ENCODE measurements at regions not wholly inside any gene's neighbourhood (a gene's known extent, or its start where the extent isn't known, plus 50 kb on each side); places are given as distances from the start of the nearest gene placed in this dataset.
A peak's percentile ranks its signal among the peaks of the same experiment; 100 is the strongest.

GRCh38 chr22:48088251-48088650 is 1325.8 kb downstream of the TBC1D22A start:
- H3K9me3 ChIP-seq (ENCODE audit: control insufficient read depth, insufficient read depth, low read length), result no peaks in the 10 kb centered on the region
- H3K36me3 ChIP-seq (ENCODE audit: control insufficient read depth, low read length), result no peaks in the 10 kb centered on the region
- H3F3A ChIP-seq (ENCODE audit: control insufficient read depth, insufficient read depth), result peaks cover 19% of the 10 kb centered on the region
- no peaks in the 10 kb centered on the region for H3K79me2 ChIP-seq (ENCODE audit: control insufficient read depth, low read length)
- no peak overlapping the region for H3K27ac ChIP-seq (ENCODE audit: low read depth, low read length)
- H3K4me3 ChIP-seq (ENCODE audit: low read length), result no peak overlapping the region
- no peak for TF ChIP-seq EZH2phosphoT487 (IDR thresholded peaks at IDR 0.05; ENCODE audit: borderline replicate concordance, low read length)
- no peak for TF ChIP-seq CTCF (IDR thresholded peaks at IDR 0.05; ENCODE audit: low read depth, low read length, poor library complexity, severe bottlenecking)
- H3K27me3 ChIP-seq (ENCODE audit: control insufficient read depth, low read length), result no peaks in the 10 kb centered on the region
- H3K9me2 ChIP-seq (replicated peaks; ENCODE audit: control insufficient read depth, low read length), result no peaks in the 10 kb centered on the region
- no peaks in the 10 kb centered on the region for H4K20me1 ChIP-seq (ENCODE audit: control insufficient read depth, insufficient read depth, low read depth, low read length)
- H3K4me1 ChIP-seq (ENCODE audit: control insufficient read depth, low read length), result peaks cover 65% of the 10 kb centered on the region
- no peak overlapping the region for H3K4me2 ChIP-seq (ENCODE audit: low read length)

DNA sequence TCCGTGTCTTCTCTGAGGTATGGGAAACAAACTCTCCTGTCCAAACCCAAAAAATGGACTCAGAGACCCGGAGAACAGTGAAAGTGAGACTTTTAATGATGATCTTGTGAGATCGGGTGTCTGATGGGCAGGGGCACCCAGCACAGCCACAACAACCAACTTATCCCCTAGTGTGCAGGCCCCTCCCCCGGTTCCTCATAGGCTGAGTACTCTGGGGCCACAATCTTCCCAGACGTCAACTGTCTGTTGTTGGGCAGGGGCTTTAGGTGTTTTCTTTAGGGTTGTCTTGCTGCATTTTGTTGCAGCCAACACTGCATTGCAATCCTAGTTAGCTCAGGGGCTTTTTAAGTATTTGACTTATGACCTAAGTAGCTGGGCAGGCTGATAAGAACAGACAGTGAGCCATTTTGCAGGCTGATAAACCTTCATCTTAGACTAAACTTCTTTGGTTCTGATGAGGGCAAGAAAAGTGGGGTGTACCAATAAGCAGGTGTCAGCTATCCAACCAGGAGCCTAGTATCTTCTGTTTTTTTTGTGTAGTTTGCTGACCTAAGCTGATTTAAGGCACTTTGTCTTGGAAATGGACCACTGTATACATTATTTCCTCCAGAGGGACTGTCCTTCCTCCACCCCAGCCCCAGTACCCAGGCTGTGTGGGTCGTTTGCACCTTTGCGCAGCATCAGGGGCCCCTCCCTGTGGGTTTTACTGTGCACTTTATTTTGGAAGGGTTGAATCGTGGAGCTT is 1323.6 kb downstream of the TBC1D22A start:
- TF ChIP-seq EZH2phosphoT487 (IDR thresholded peaks at IDR 0.05; ENCODE audit: borderline replicate concordance, low read length) (no peak), CTCF (IDR thresholded peaks at IDR 0.05; ENCODE audit: low read depth, low read length, poor library complexity, severe bottlenecking) (no peak)
- Histone ChIP-seq H3K36me3 (ENCODE audit: control insufficient read depth, low read length) (no peaks in the 10 kb centered on the region), H3F3A (ENCODE audit: control insufficient read depth, insufficient read depth) (peaks cover 20% of the 10 kb centered on the region), H3K27me3 (ENCODE audit: control insufficient read depth, low read length) (no peaks in the 10 kb centered on the region), H3K9me2 (replicated peaks; ENCODE audit: control insufficient read depth, low read length) (no peaks in the 10 kb centered on the region), H3K79me2 (ENCODE audit: control insufficient read depth, low read length) (no peaks in the 10 kb centered on the region), H4K20me1 (ENCODE audit: control insufficient read depth, insufficient read depth, low read depth, low read length) (no peaks in the 10 kb centered on the region), H3K4me3 (ENCODE audit: low read length) (no peak overlapping the region), H3K4me1 (ENCODE audit: control insufficient read depth, low read length) (peaks cover 65% of the 10 kb centered on the region), H3K27ac (ENCODE audit: low read depth, low read length) (no peak overlapping the region), H3K9me3 (ENCODE audit: control insufficient read depth, insufficient read depth, low read length) (no peaks in the 10 kb centered on the region), H3K4me2 (ENCODE audit: low read length) (no peak overlapping the region)

DNA sequence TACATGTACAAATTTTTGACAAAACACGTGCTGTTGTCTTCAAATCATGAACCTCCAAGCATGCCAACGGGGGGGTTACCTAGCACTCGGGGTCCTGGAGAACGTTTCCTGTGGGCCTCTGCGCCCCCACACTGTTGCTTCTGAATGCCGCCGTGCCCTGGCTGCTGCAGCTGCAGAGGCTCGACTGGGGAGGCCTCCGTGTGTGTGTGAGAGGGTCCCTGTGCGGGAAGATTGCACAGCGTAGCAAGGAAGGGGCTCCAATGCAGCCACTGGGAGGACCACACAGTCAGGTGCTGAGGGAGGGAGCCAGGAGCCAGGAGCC is 1322.2 kb downstream of the TBC1D22A start:
- Histone ChIP-seq H3K9me2 (replicated peaks; ENCODE audit: control insufficient read depth, low read length) (no peaks in the 10 kb centered on the region), H3F3A (ENCODE audit: control insufficient read depth, insufficient read depth) (peaks cover 20% of the 10 kb centered on the region), H3K79me2 (ENCODE audit: control insufficient read depth, low read length) (no peaks in the 10 kb centered on the region), H3K27me3 (ENCODE audit: control insufficient read depth, low read length) (no peaks in the 10 kb centered on the region), H3K4me2 (ENCODE audit: low read length) (peak overlapping the region; percentile 95), H4K20me1 (ENCODE audit: control insufficient read depth, insufficient read depth, low read depth, low read length) (no peaks in the 10 kb centered on the region), H3K9me3 (ENCODE audit: control insufficient read depth, insufficient read depth, low read length) (no peaks in the 10 kb centered on the region), H3K36me3 (ENCODE audit: control insufficient read depth, low read length) (no peaks in the 10 kb centered on the region), H3K4me1 (ENCODE audit: control insufficient read depth, low read length) (peaks cover 68% of the 10 kb centered on the region), H3K4me3 (ENCODE audit: low read length) (peak overlapping the region; percentile 66), H3K27ac (ENCODE audit: low read depth, low read length) (peak overlapping the region; percentile 88)
- TF ChIP-seq CTCF (IDR thresholded peaks at IDR 0.05; ENCODE audit: low read depth, low read length, poor library complexity, severe bottlenecking) (no peak), EZH2phosphoT487 (IDR thresholded peaks at IDR 0.05; ENCODE audit: borderline replicate concordance, low read length) (no peak)
